HEK293 (cell line): ENCODE measurements at regions not wholly inside any gene's neighbourhood (a gene's known extent, or its start where the extent isn't known, plus 50 kb on each side); places are given as distances from the start of the nearest gene placed in this dataset.

Experiments
- CTCF ChIA-PET: fragments of 350-600 bp; formaldehyde crosslinking; extraction: SDS; loops from one replicate; lab custom pipeline; 2021; ENCODE audit warnings: antibody characterized with exemption; lab: Yijun Ruan, JAX
- POLR2A ChIA-PET: fragments of 300-600 bp; formaldehyde crosslinking; extraction: SDS; loops from one replicate; lab custom pipeline; 2020; ENCODE audit warnings: antibody characterized with exemption, inconsistent platforms; lab: Yijun Ruan, JAX
- H3K27ac ChIP-seq: fragments of 200-500 bp; sonication (Bioruptor generic); 2 replicates; pipeline ENCODE4 v1.5.1; 2014; ENCODE audit warnings: low read depth, low read length, control low read depth, inconsistent platforms; ENCODE audit errors: extremely low read depth
- H3K36me3 ChIP-seq, 2 experiments: fragments of 200-500 bp in 1 of 2; sonication (Bioruptor generic) in 1 of 2; 1 replicate in 1 of 2; 2 replicates in 1 of 2; pipeline ENCODE4 v1.5.1; 2014 to 2017; ENCODE audit warnings: inconsistent platforms in 2 of 2, low read length in 2 of 2; ENCODE audit not compliant: control insufficient read depth in 2 of 2, insufficient read depth in 1 of 2
- H3K4me1 ChIP-seq: fragments of 200-500 bp; sonication (Bioruptor generic); 2 replicates; pipeline ENCODE4 v1.5.1; 2014; ENCODE audit warnings: mild to moderate bottlenecking, low read length, inconsistent platforms; ENCODE audit not compliant: control insufficient read depth, insufficient read depth
- H3K4me3 ChIP-seq: 2 replicates; pipeline ENCODE4 v1.5.1; 2011; ENCODE audit warnings: low read depth, mild to moderate bottlenecking, control low read depth, low read length, moderate library complexity
- H3K9me3 ChIP-seq: fragments of 200-500 bp; sonication (Bioruptor generic); 2 replicates; pipeline ENCODE4 v1.5.1; 2014; ENCODE audit warnings: low read depth, low read length, inconsistent platforms; ENCODE audit not compliant: control insufficient read depth, insufficient read depth
- EGR2 ChIP-seq: fragments of 450-650 bp; formaldehyde crosslinking; IDR thresholded peaks from 2 replicates; pipeline ENCODE4 v1.5.1; 2016; ENCODE audit warnings: low read depth, missing biosample characterization, missing genetic modification characterization
- GFI1B ChIP-seq: fragments of 450-650 bp; formaldehyde crosslinking; IDR thresholded peaks from 2 replicates; pipeline ENCODE4 v1.5.1; 2016; ENCODE audit warnings: missing biosample characterization, missing genetic modification characterization
- HOXD13 ChIP-seq: sonication (generic); formaldehyde crosslinking; IDR thresholded peaks from 2 replicates; pipeline ENCODE4 v1.8.0; 2022; ENCODE audit warnings: missing genetic modification reagents, borderline replicate concordance
- SP7 ChIP-seq: fragments of 450-650 bp; formaldehyde crosslinking; IDR thresholded peaks from 2 replicates; pipeline ENCODE4 v1.5.1; 2016; ENCODE audit warnings: missing biosample characterization, missing genetic modification characterization
- ZNF133 ChIP-seq: fragments of 450-650 bp; formaldehyde crosslinking; IDR thresholded peaks from 2 replicates; pipeline ENCODE4 v1.5.1; 2016; ENCODE audit warnings: missing biosample characterization, missing genetic modification characterization
- ZNF175 ChIP-seq: fragments of 450-650 bp; formaldehyde crosslinking; IDR thresholded peaks from 2 replicates; pipeline ENCODE4 v1.5.1; 2016; ENCODE audit warnings: missing biosample characterization, missing genetic modification characterization
- ZNF341 ChIP-seq: fragments of 450-650 bp; formaldehyde crosslinking; IDR thresholded peaks from 2 replicates; pipeline ENCODE4; 2016; ENCODE audit warnings: low read depth, missing biosample characterization, missing genetic modification characterization
- ZNF394 ChIP-seq: fragments of 450-650 bp; formaldehyde crosslinking; IDR thresholded peaks from 2 replicates; pipeline ENCODE4 v1.5.1; 2016; ENCODE audit warnings: missing biosample characterization, missing genetic modification characterization, mild to moderate bottlenecking, moderate library complexity, borderline replicate concordance
- ZNF423 ChIP-seq: fragments of 450-650 bp; formaldehyde crosslinking; IDR thresholded peaks from 2 replicates; pipeline ENCODE4 v1.5.1; 2016; ENCODE audit warnings: missing biosample characterization, missing genetic modification characterization
- ZNF76 ChIP-seq: fragments of 450-650 bp; formaldehyde crosslinking; IDR thresholded peaks from 2 replicates; pipeline ENCODE4; 2016; ENCODE audit warnings: low read depth, missing biosample characterization, missing genetic modification characterization, borderline replicate concordance
- ZNF768 ChIP-seq: fragments of 450-650 bp; formaldehyde crosslinking; IDR thresholded peaks from 2 replicates; pipeline ENCODE4 v1.5.1; 2018; ENCODE audit warnings: missing biosample characterization, mild to moderate bottlenecking, missing genetic modification characterization
- ZNF777 ChIP-seq: fragments of 450-650 bp; formaldehyde crosslinking; IDR thresholded peaks from 2 replicates; pipeline ENCODE4 v1.5.1; 2017; ENCODE audit warnings: missing biosample characterization, missing genetic modification characterization, borderline replicate concordance
- TF ChIP-seq, protein P1 (sequence below): fragments of 450-650 bp; formaldehyde crosslinking; IDR thresholded peaks from 2 replicates; pipeline ENCODE4 v1.5.1; 2017; ENCODE audit warnings: missing biosample characterization, missing genetic modification characterization
- TF ChIP-seq, protein P2 (sequence below): fragments of 450-650 bp; formaldehyde crosslinking; IDR thresholded peaks from 2 replicates; pipeline ENCODE4 v1.5.1; 2016; ENCODE audit warnings: missing biosample characterization, missing genetic modification characterization, borderline replicate concordance
- TF ChIP-seq, protein P3 (sequence below): fragments of 450-650 bp; formaldehyde crosslinking; conservative IDR thresholded peaks from 2 replicates; pipeline ENCODE4 v1.5.1; 2016; ENCODE audit warnings: low read depth, missing biosample characterization, missing genetic modification characterization
- TF ChIP-seq, protein P4 (sequence below): fragments of 450-650 bp; formaldehyde crosslinking; IDR thresholded peaks from 2 replicates; pipeline ENCODE4 v1.5.1; 2016; ENCODE audit warnings: missing biosample characterization, missing genetic modification characterization, low read depth
- TF ChIP-seq, protein P5 (sequence below): fragments of 450-650 bp; formaldehyde crosslinking; IDR thresholded peaks from 2 replicates; pipeline ENCODE4 v1.5.1; 2016; ENCODE audit warnings: missing biosample characterization, missing genetic modification characterization, borderline replicate concordance

DNA sequence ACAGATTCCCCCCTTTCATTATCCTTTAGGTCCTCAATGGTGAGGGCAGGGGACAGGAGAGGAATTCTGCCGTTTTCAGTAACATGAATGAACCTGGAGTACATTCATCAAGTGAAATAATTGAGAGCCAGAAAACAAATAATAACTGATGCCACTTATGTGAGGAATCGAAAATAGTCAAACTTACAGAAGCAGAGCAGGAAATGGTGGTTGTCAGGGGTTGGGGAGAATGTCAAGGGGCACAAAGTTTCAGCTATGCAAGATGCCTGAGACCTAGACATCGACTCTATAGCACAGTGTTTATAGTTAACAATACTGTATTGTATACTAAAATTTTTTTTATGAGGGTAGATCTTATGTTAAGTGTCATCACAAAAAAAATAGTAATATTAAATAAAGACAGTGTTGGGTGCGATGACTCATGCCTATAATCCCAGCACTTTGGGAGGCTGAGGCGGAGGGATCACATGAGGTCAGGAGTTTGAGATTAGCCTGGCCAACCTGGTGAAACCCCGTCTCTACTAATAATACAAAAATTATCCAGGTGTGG lies 1219.8 kb downstream of the GATA3 start:
- TF ChIP-seq, protein P1, sequence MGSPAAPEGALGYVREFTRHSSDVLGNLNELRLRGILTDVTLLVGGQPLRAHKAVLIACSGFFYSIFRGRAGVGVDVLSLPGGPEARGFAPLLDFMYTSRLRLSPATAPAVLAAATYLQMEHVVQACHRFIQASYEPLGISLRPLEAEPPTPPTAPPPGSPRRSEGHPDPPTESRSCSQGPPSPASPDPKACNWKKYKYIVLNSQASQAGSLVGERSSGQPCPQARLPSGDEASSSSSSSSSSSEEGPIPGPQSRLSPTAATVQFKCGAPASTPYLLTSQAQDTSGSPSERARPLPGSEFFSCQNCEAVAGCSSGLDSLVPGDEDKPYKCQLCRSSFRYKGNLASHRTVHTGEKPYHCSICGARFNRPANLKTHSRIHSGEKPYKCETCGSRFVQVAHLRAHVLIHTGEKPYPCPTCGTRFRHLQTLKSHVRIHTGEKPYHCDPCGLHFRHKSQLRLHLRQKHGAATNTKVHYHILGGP = no peak
- TF ChIP-seq SP7 = no peak
- TF ChIP-seq ZNF341 (tag by site-specific recombination) = no peak
- TF ChIP-seq, protein P2, sequence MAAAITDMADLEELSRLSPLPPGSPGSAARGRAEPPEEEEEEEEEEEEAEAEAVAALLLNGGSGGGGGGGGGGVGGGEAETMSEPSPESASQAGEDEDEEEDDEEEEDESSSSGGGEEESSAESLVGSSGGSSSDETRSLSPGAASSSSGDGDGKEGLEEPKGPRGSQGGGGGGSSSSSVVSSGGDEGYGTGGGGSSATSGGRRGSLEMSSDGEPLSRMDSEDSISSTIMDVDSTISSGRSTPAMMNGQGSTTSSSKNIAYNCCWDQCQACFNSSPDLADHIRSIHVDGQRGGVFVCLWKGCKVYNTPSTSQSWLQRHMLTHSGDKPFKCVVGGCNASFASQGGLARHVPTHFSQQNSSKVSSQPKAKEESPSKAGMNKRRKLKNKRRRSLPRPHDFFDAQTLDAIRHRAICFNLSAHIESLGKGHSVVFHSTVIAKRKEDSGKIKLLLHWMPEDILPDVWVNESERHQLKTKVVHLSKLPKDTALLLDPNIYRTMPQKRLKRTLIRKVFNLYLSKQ (tag by site-specific recombination) = no peak
- TF ChIP-seq, protein P3, sequence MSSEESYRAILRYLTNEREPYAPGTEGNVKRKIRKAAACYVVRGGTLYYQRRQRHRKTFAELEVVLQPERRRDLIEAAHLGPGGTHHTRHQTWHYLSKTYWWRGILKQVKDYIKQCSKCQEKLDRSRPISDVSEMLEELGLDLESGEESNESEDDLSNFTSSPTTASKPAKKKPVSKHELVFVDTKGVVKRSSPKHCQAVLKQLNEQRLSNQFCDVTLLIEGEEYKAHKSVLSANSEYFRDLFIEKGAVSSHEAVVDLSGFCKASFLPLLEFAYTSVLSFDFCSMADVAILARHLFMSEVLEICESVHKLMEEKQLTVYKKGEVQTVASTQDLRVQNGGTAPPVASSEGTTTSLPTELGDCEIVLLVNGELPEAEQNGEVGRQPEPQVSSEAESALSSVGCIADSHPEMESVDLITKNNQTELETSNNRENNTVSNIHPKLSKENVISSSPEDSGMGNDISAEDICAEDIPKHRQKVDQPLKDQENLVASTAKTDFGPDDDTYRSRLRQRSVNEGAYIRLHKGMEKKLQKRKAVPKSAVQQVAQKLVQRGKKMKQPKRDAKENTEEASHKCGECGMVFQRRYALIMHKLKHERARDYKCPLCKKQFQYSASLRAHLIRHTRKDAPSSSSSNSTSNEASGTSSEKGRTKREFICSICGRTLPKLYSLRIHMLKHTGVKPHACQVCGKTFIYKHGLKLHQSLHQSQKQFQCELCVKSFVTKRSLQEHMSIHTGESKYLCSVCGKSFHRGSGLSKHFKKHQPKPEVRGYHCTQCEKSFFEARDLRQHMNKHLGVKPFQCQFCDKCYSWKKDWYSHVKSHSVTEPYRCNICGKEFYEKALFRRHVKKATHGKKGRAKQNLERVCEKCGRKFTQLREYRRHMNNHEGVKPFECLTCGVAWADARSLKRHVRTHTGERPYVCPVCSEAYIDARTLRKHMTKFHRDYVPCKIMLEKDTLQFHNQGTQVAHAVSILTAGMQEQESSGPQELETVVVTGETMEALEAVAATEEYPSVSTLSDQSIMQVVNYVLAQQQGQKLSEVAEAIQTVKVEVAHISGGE (tag by site-specific recombination) = no peak
- TF ChIP-seq ZNF76 = no peak
- ChIA-PET CTCF (no interaction called here), POLR2A (no interaction called here)

DNA sequence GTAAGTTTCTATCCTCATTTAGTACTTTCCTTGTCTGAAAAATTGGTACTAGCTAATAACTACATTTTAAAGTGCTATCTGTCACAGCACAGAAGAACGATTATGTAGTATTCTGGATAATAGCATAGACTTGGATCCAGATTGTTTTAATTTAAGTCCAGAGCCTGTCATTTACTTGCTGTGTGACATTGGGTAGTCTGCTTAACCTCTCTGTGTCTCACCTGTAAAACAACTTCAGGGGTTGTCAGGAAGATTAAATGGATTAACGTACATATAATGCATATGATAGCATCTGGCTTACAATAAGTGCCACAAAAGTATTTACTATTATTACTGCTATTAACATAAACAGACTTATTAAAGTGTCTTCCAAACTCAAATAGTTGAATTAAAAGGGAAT lies 1221.4 kb downstream of the GATA3 start:
- POLR2A ChIA-PET = no interaction called here
- TF ChIP-seq ZNF175 (tag by site-specific recombination) = no peak
- TF ChIP-seq ZNF768 (tag by site-specific recombination) = peak; percentile 58
- TF ChIP-seq EGR2 = no peak
- TF ChIP-seq HOXD13 (CRISPR knock-in tag) = no peak
- TF ChIP-seq ZNF423 = no peak
- TF ChIP-seq, protein P4, sequence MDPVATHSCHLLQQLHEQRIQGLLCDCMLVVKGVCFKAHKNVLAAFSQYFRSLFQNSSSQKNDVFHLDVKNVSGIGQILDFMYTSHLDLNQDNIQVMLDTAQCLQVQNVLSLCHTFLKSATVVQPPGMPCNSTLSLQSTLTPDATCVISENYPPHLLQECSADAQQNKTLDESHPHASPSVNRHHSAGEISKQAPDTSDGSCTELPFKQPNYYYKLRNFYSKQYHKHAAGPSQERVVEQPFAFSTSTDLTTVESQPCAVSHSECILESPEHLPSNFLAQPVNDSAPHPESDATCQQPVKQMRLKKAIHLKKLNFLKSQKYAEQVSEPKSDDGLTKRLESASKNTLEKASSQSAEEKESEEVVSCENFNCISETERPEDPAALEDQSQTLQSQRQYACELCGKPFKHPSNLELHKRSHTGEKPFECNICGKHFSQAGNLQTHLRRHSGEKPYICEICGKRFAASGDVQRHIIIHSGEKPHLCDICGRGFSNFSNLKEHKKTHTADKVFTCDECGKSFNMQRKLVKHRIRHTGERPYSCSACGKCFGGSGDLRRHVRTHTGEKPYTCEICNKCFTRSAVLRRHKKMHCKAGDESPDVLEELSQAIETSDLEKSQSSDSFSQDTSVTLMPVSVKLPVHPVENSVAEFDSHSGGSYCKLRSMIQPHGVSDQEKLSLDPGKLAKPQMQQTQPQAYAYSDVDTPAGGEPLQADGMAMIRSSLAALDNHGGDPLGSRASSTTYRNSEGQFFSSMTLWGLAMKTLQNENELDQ = no peak
- Histone ChIP-seq H3K4me1 (no peaks in the 10 kb centered on the region), H3K9me3 (no peaks in the 10 kb centered on the region), H3K27ac (no peak overlapping the region), H3K36me3 (no peaks in the 10 kb centered on the region), H3K4me3 (no peak overlapping the region)
- CTCF ChIA-PET = no interaction called here

More for the DNA sequence above, 1219.8 kb downstream of the GATA3 start:
- Histone ChIP-seq H3K4me1 (no peaks in the 10 kb centered on the region), H3K9me3 (no peaks in the 10 kb centered on the region), H3K4me3 (no peak overlapping the region), H3K27ac (no peak overlapping the region), H3K36me3 (no peaks in the 10 kb centered on the region)

DNA sequence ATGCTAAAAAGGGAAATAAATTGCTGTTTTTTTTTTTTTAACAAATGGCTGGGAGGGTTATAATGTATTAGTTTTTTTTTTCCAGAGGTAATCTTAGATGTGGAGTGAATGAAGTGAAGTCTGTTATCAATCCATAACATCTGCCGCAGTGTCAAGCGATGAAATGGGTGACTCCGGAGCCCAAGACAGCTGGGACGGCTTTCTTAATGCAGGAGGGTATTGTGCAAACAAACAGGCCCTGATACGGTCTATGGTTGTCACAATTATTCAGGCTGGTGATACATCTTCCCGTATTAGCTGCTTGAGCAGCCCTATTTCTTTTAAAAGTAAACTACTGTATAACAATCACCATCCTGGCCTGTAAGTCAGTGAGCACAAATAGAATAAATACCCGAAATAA lies 1231.2 kb downstream of the GATA3 start:
- Histone ChIP-seq H3K27ac (no peak overlapping the region), H3K4me3 (no peak overlapping the region), H3K9me3 (no peaks in the 10 kb centered on the region), H3K4me1 (no peaks in the 10 kb centered on the region), H3K36me3 (no peaks in the 10 kb centered on the region)
- ChIA-PET CTCF (no interaction called here), POLR2A (no interaction called here)
- TF ChIP-seq ZNF133 (no peak), ZNF777 (no peak), GFI1B (tag by site-specific recombination) (no peak), ZNF394 (no peak)
- TF ChIP-seq, protein P5, sequence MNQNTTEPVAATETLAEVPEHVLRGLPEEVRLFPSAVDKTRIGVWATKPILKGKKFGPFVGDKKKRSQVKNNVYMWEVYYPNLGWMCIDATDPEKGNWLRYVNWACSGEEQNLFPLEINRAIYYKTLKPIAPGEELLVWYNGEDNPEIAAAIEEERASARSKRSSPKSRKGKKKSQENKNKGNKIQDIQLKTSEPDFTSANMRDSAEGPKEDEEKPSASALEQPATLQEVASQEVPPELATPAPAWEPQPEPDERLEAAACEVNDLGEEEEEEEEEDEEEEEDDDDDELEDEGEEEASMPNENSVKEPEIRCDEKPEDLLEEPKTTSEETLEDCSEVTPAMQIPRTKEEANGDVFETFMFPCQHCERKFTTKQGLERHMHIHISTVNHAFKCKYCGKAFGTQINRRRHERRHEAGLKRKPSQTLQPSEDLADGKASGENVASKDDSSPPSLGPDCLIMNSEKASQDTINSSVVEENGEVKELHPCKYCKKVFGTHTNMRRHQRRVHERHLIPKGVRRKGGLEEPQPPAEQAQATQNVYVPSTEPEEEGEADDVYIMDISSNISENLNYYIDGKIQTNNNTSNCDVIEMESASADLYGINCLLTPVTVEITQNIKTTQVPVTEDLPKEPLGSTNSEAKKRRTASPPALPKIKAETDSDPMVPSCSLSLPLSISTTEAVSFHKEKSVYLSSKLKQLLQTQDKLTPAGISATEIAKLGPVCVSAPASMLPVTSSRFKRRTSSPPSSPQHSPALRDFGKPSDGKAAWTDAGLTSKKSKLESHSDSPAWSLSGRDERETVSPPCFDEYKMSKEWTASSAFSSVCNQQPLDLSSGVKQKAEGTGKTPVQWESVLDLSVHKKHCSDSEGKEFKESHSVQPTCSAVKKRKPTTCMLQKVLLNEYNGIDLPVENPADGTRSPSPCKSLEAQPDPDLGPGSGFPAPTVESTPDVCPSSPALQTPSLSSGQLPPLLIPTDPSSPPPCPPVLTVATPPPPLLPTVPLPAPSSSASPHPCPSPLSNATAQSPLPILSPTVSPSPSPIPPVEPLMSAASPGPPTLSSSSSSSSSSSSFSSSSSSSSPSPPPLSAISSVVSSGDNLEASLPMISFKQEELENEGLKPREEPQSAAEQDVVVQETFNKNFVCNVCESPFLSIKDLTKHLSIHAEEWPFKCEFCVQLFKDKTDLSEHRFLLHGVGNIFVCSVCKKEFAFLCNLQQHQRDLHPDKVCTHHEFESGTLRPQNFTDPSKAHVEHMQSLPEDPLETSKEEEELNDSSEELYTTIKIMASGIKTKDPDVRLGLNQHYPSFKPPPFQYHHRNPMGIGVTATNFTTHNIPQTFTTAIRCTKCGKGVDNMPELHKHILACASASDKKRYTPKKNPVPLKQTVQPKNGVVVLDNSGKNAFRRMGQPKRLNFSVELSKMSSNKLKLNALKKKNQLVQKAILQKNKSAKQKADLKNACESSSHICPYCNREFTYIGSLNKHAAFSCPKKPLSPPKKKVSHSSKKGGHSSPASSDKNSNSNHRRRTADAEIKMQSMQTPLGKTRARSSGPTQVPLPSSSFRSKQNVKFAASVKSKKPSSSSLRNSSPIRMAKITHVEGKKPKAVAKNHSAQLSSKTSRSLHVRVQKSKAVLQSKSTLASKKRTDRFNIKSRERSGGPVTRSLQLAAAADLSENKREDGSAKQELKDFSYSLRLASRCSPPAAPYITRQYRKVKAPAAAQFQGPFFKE (tag by site-specific recombination) = no peak
